Activated naive CD8-positive, alpha-beta T cell treated with anti-CD3 and anti-CD28 coated beads, Interleukin-2, amount 10 ng/mL, durations not matched to agents 7 days and 5 days (primary cell): ENCODE measurements at regions not wholly inside any gene's neighbourhood (a gene's known extent, or its start where the extent isn't known, plus 50 kb on each side); places are given as distances from the start of the nearest gene placed in this dataset.
"Not testable (repeated sequence)": the region's sequence is repeated elsewhere in the genome, so short reads cannot be mapped to it uniquely, and the experiment has no call there.

Source experiments
- ATAC-seq: fragments of 150-1000 bp; cut with Tn5 transposase; one replicate; pipeline ENCODE4 v1.10.0; 2021; ENCODE audit warnings: low read depth, moderate library complexity
- POLR2A ChIA-PET: fragments of 350-600 bp; sonication (Branson Sonifier 250); formaldehyde crosslinking; loops from one replicate; lab custom pipeline; 2021; ENCODE audit warnings: antibody characterized with exemption; lab: Charles Lee
- DNase-seq: peaks from one replicate; pipeline ENCODE4 v3.0.0; 2021
- H3K27ac Mint-ChIP-seq: one replicate; pipeline ENCODE4 v1.8.0; 2022; ENCODE audit warnings: mild to moderate bottlenecking, mixed read lengths
- H3K27me3 Mint-ChIP-seq: one replicate; pipeline ENCODE4 v1.8.0; 2022; ENCODE audit warnings: mild to moderate bottlenecking, moderate library complexity, mixed read lengths
- H3K36me3 Mint-ChIP-seq: one replicate; pipeline ENCODE4 v1.8.0; 2021; ENCODE audit warnings: mild to moderate bottlenecking, mixed read lengths
- H3K4me1 Mint-ChIP-seq: one replicate; pipeline ENCODE4 v1.8.0; 2021; ENCODE audit warnings: mixed read lengths
- H3K4me3 Mint-ChIP-seq: one replicate; pipeline ENCODE4 v1.8.0; 2022; ENCODE audit warnings: mild to moderate bottlenecking, moderate library complexity, mixed read lengths
- H3K9me3 Mint-ChIP-seq: one replicate; pipeline ENCODE4 v1.8.0; 2021; ENCODE audit warnings: mixed read lengths

- H3K4me3 Mint-ChIP-seq, result no peak overlapping the region
- POLR2A ChIA-PET, result no interaction called here
Measured at GRCh38 chr14:106605548-106606448, 1079.4 kb downstream of the TMEM121 start.

GRCh38 chr14:106606936-106607335, 1080.6 kb downstream of the TMEM121 start:
- peaks cover 65% of the 10 kb centered on the region for H3K27me3 Mint-ChIP-seq
- no peak overlapping the region for H3K27ac Mint-ChIP-seq
- POLR2A ChIA-PET, result no interaction called here
- H3K9me3 Mint-ChIP-seq, result no peaks in the 10 kb centered on the region
- ATAC-seq (no peak), DNase-seq (no peak)
- H3K4me3 Mint-ChIP-seq, result no peak overlapping the region
- no peaks in the 10 kb centered on the region for H3K36me3 Mint-ChIP-seq
- peaks cover 3% of the 10 kb centered on the region for H3K4me1 Mint-ChIP-seq

More at GRCh38 chr14:106605548-106606448, 1079.4 kb downstream of the TMEM121 start:
- no peaks in the 10 kb centered on the region for H3K9me3 Mint-ChIP-seq
- H3K36me3 Mint-ChIP-seq, result no peaks in the 10 kb centered on the region
- H3K27ac Mint-ChIP-seq, result no peak overlapping the region
- DNase-seq, result peak; percentile 87
- peak; percentile 98 for ATAC-seq
- H3K4me1 Mint-ChIP-seq, result peaks cover 2% of the 10 kb centered on the region
- peaks cover 66% of the 10 kb centered on the region for H3K27me3 Mint-ChIP-seq

GRCh38 chr14:106610691-106611090, 1084.3 kb downstream of the TMEM121 start:
- DNase-seq (no peak), ATAC-seq (no peak)
- no peaks in the 10 kb centered on the region for H3K36me3 Mint-ChIP-seq
- H3K27ac Mint-ChIP-seq, result no peak overlapping the region
- no peak overlapping the region for H3K4me3 Mint-ChIP-seq
- peaks cover 62% of the 10 kb centered on the region for H3K27me3 Mint-ChIP-seq
- H3K4me1 Mint-ChIP-seq, result peaks cover 2% of the 10 kb centered on the region
- H3K9me3 Mint-ChIP-seq, result no peaks in the 10 kb centered on the region
- POLR2A ChIA-PET, result no interaction called here

GRCh38 chr14:106613256-106613655, 1086.9 kb downstream of the TMEM121 start:
- no peak overlapping the region for H3K4me3 Mint-ChIP-seq
- H3K36me3 Mint-ChIP-seq, result no peaks in the 10 kb centered on the region
- H3K4me1 Mint-ChIP-seq, result peaks cover 1% of the 10 kb centered on the region
- DNase-seq (no peak), ATAC-seq (no peak)
- POLR2A ChIA-PET, result no interaction called here
- H3K27me3 Mint-ChIP-seq, result peaks cover 52% of the 10 kb centered on the region
- H3K27ac Mint-ChIP-seq, result no peak overlapping the region
- no peaks in the 10 kb centered on the region for H3K9me3 Mint-ChIP-seq

- POLR2A ChIA-PET, H3K9me3 Mint-ChIP-seq, H3K4me3 Mint-ChIP-seq, H3K36me3 Mint-ChIP-seq, H3K27ac Mint-ChIP-seq: not testable (repeated sequence)
- ATAC-seq (peak; percentile 72), DNase-seq (peak; percentile 80)
- Mint-ChIP-seq H3K4me1 (peaks cover 27% of the 10 kb centered on the region), H3K27me3 (peaks cover 47% of the 10 kb centered on the region)
Measured at GRCh38 chr14:106618471-106618951, 1092.1 kb downstream of the TMEM121 start.

- Mint-ChIP-seq H3K27ac (no peak overlapping the region), H3K9me3 (no peaks in the 10 kb centered on the region), H3K4me1 (peaks cover 28% of the 10 kb centered on the region), H3K36me3 (no peaks in the 10 kb centered on the region), H3K27me3 (peaks cover 42% of the 10 kb centered on the region), H3K4me3 (no peak overlapping the region)
- DNase-seq (no peak), ATAC-seq (no peak)
- POLR2A ChIA-PET, result no interaction called here
Measured at GRCh38 chr14:106619606-106620005, 1093.2 kb downstream of the TMEM121 start.

GRCh38 chr14:106620368-106620767, 1094.0 kb downstream of the TMEM121 start:
- Mint-ChIP-seq H3K27me3 (peaks cover 46% of the 10 kb centered on the region), H3K36me3 (no peaks in the 10 kb centered on the region), H3K9me3 (no peaks in the 10 kb centered on the region), H3K4me1 (peaks cover 28% of the 10 kb centered on the region), H3K4me3 (no peak overlapping the region), H3K27ac (no peak overlapping the region)
- DNase-seq, result no peak
- POLR2A ChIA-PET, result no interaction called here
- ATAC-seq, result no peak

- Mint-ChIP-seq H3K27me3 (peaks cover 46% of the 10 kb centered on the region), H3K4me1 (peaks cover 31% of the 10 kb centered on the region), H3K4me3 (peak overlapping the region; percentile 39), H3K27ac (peak overlapping the region; percentile 7), H3K36me3 (no peaks in the 10 kb centered on the region), H3K9me3 (no peaks in the 10 kb centered on the region)
- ATAC-seq (peak; percentile 60), DNase-seq (peak; percentile 44)
- POLR2A ChIA-PET, result no interaction called here
Measured at GRCh38 chr14:106622200-106622745, 1095.9 kb downstream of the TMEM121 start.

- Mint-ChIP-seq H3K27me3 (peaks cover 55% of the 10 kb centered on the region), H3K36me3 (no peaks in the 10 kb centered on the region), H3K4me3 (no peak overlapping the region), H3K9me3 (no peaks in the 10 kb centered on the region), H3K4me1 (peaks cover 26% of the 10 kb centered on the region), H3K27ac (no peak overlapping the region)
- no peak for ATAC-seq
- no peak for DNase-seq
- POLR2A ChIA-PET, result no interaction called here
Measured at GRCh38 chr14:106625186-106625585, 1098.8 kb downstream of the TMEM121 start.

- H3K36me3 Mint-ChIP-seq, ATAC-seq, H3K27ac Mint-ChIP-seq, H3K9me3 Mint-ChIP-seq, DNase-seq, H3K4me3 Mint-ChIP-seq, POLR2A ChIA-PET: not testable (repeated sequence)
- Mint-ChIP-seq H3K4me1 (peaks cover 25% of the 10 kb centered on the region), H3K27me3 (peaks cover 49% of the 10 kb centered on the region)
Measured at GRCh38 chr14:106626469-106626868, 1100.1 kb downstream of the TMEM121 start.

GRCh38 chr14:106626942-106627588, 1100.7 kb downstream of the TMEM121 start:
- Mint-ChIP-seq H3K4me1 (peaks cover 24% of the 10 kb centered on the region), H3K27me3 (peaks cover 46% of the 10 kb centered on the region)
- ATAC-seq, result peak; percentile 84
- H3K4me3 Mint-ChIP-seq, H3K27ac Mint-ChIP-seq, H3K9me3 Mint-ChIP-seq, POLR2A ChIA-PET, H3K36me3 Mint-ChIP-seq: not testable (repeated sequence)
- DNase-seq, result peak; percentile 82

- no peaks in the 10 kb centered on the region for H3K36me3 Mint-ChIP-seq
- DNase-seq (no peak), ATAC-seq (no peak)
- no peaks in the 10 kb centered on the region for H3K9me3 Mint-ChIP-seq
- peaks cover 43% of the 10 kb centered on the region for H3K27me3 Mint-ChIP-seq
- H3K4me1 Mint-ChIP-seq, result peaks cover 9% of the 10 kb centered on the region
- H3K27ac Mint-ChIP-seq, result no peak overlapping the region
- POLR2A ChIA-PET, result no interaction called here
- H3K4me3 Mint-ChIP-seq, result no peak overlapping the region
Measured at GRCh38 chr14:106631879-106632278, 1105.5 kb downstream of the TMEM121 start.

- Mint-ChIP-seq H3K27me3 (peaks cover 36% of the 10 kb centered on the region), H3K36me3 (no peaks in the 10 kb centered on the region), H3K4me3 (no peak overlapping the region), H3K27ac (no peak overlapping the region), H3K9me3 (no peaks in the 10 kb centered on the region), H3K4me1 (peaks cover 7% of the 10 kb centered on the region)
- DNase-seq (no peak), ATAC-seq (no peak)
- POLR2A ChIA-PET, result no interaction called here
Measured at GRCh38 chr14:106633721-106634120, 1107.3 kb downstream of the TMEM121 start.
